Lower leg skin (tissue), 3 donors: ENCODE measurements at regions not wholly inside any gene's neighbourhood (a gene's known extent, or its start where the extent isn't known, plus 50 kb on each side); places are given as distances from the start of the nearest gene placed in this dataset.
"Not testable (repeated sequence)": the region's sequence is repeated elsewhere in the genome, so short reads cannot be mapped to it uniquely, and the experiment has no call there.

Experiments used
- CTCF ChIP-seq, 3 donors: fragments of 450-650 bp; IDR thresholded peaks; one replicate each; pipeline ENCODE4 v1.5.1; 2016; ENCODE audit warnings: antibody characterized with exemption in 3 of 3, mild to moderate bottlenecking in 3 of 3, moderate library complexity in 2 of 3
- POLR2A ChIP-seq, 2 donors: fragments of 450-650 bp; IDR thresholded peaks; one replicate each; pipeline ENCODE4 v1.6.1; 2016 to 2017; ENCODE audit warnings: antibody characterized with exemption in 2 of 2, mild to moderate bottlenecking in 1 of 2, moderate library complexity in 1 of 2

GRCh38 chr15:84097053-84097452 is 138.5 kb upstream of the GOLGA6L4 start:
- TF ChIP-seq CTCF, POLR2A (IDR thresholded peaks at IDR 0.05): not testable (repeated sequence)
